HepG2 (cell line): ENCODE measurements at regions not wholly inside any gene's neighbourhood (a gene's known extent, or its start where the extent isn't known, plus 50 kb on each side); places are given as distances from the start of the nearest gene placed in this dataset.
A peak's percentile ranks its signal among the peaks of the same experiment; 100 is the strongest.

Source experiments
- ATAC-seq: fragments of 200-7000 bp; cut with Tn5 transposase; 3 replicates; pipeline ENCODE4 v1.9.1; 2020; ENCODE audit warnings: mild to moderate bottlenecking, moderate library complexity
- BruUV-seq: library from RNA; stranded (reverse); fragments of 400-500 nt; replicated peaks from 2 replicates; lab custom pipeline; 2021; lab: Mats Ljungman, UMichigan
- CTCF ChIA-PET: fragments of 300-600 bp; formaldehyde crosslinking; extraction: SDS; loops from one replicate; lab custom pipeline; 2021; ENCODE audit warnings: low total read pairs, inconsistent platforms, low intra/inter-chr PET ratio; lab: Yijun Ruan, JAX
- POLR2A ChIA-PET: fragments of 350-600 bp; sonication (Branson Sonifier 250); formaldehyde crosslinking; loops from one replicate; lab custom pipeline; 2020; ENCODE audit warnings: antibody characterized with exemption, inconsistent platforms; lab: Yijun Ruan, JAX
- DNase-seq: peaks from one replicate; pipeline ENCODE4 v3.0.0-alpha.2; 2015; ENCODE audit warnings: low spot score
- FAIRE-seq: peaks from 3 replicates; lab custom pipeline; 2011; peaks lifted over from hg19 to GRCh38; lab: Jason Lieb, UNC
- H2AFZ ChIP-seq: one replicate; pipeline ENCODE4 v1.6.1; 2011; ENCODE audit warnings: low read length, inconsistent platforms
- H3K27ac ChIP-seq: fragments of 300-600 bp; 3 replicates; pipeline ENCODE4 v1.8.0; 2011; ENCODE audit warnings: mixed run types, mild to moderate bottlenecking, mixed read lengths, low read length, inconsistent platforms; ENCODE audit not compliant: insufficient read depth; ENCODE audit errors: extremely low read length
- H3K27me3 ChIP-seq, 2 experiments: fragments of 200-600 bp in 1 of 2; 2 replicates in 1 of 2; 3 replicates in 1 of 2; pipeline versions ENCODE4 v1.6.0 to v1.8.0; 2011; ENCODE audit warnings: low read length in 2 of 2, mild to moderate bottlenecking in 2 of 2, moderate library complexity in 2 of 2, inconsistent platforms in 1 of 2; ENCODE audit not compliant: insufficient read depth in 2 of 2, control insufficient read depth in 1 of 2
- H3K36me3 ChIP-seq, 2 experiments: fragments of 200-600 bp in 1 of 2; replicated peaks in 1 of 2; 2 replicates in 1 of 2; 3 replicates in 1 of 2; pipeline versions ENCODE4 v1.5.1 to v1.8.0; 2011; ENCODE audit warnings: low read length in 2 of 2, inconsistent platforms in 1 of 2; ENCODE audit not compliant: insufficient read depth in 2 of 2, control insufficient read depth in 1 of 2
- H3K4me1 ChIP-seq: 2 replicates; pipeline ENCODE4 v1.5.1; 2012; ENCODE audit warnings: low read length, inconsistent platforms; ENCODE audit not compliant: insufficient read depth
- H3K4me2 ChIP-seq: 2 replicates; pipeline ENCODE4 v1.6.0; 2011; ENCODE audit warnings: low read depth, low read length, inconsistent platforms
- H3K4me3 ChIP-seq, 3 experiments: fragments of 200-600 bp in 1 of 3; sonication (generic), shearing (Covaris generic) in 1 of 3; replicated peaks in 1 of 3; 2 replicates each; pipeline ENCODE4 v1.5.1; 2011 to 2016; ENCODE audit warnings: low read length in 3 of 3, inconsistent platforms in 2 of 3, low read depth in 2 of 3, mild to moderate bottlenecking in 2 of 3, control low read depth in 1 of 3, mixed read lengths in 1 of 3; ENCODE audit not compliant: insufficient read depth in 1 of 3
- H3K79me2 ChIP-seq: one replicate; pipeline ENCODE4 v1.6.1; 2011; ENCODE audit warnings: low read length, inconsistent platforms; ENCODE audit not compliant: insufficient read depth
- H3K9ac ChIP-seq: 2 replicates; pipeline ENCODE4 v1.6.0; 2011; ENCODE audit warnings: mild to moderate bottlenecking, low read depth, low read length, inconsistent platforms; ENCODE audit not compliant: insufficient read depth
- H3K9me3 ChIP-seq: 2 replicates; pipeline ENCODE4 v1.5.1; 2012; ENCODE audit warnings: mild to moderate bottlenecking, low read length
- H4K20me1 ChIP-seq: 2 replicates; pipeline ENCODE4 v1.6.0; 2011; ENCODE audit warnings: inconsistent platforms, mild to moderate bottlenecking, low read length, moderate library complexity; ENCODE audit not compliant: insufficient read depth
- GFI1 ChIP-seq: sonication (generic); formaldehyde crosslinking; IDR thresholded peaks from 2 replicates; pipeline ENCODE4 v1.5.0; 2020; ENCODE audit warnings: missing genetic modification reagents, mild to moderate bottlenecking, borderline replicate concordance
- HDAC1 ChIP-seq: sonication (generic); formaldehyde crosslinking; IDR thresholded peaks from 2 replicates; pipeline ENCODE4 v1.5.1; 2020; ENCODE audit warnings: mild to moderate bottlenecking, missing genetic modification reagents
- MAFF ChIP-seq: IDR thresholded peaks from 2 replicates; pipeline ENCODE4 v1.6.1; 2011; ENCODE audit warnings: low read depth, low read length, improper control_type of control experiment
- MAFK ChIP-seq, 2 experiments: IDR thresholded peaks in 1 of 2; conservative IDR thresholded peaks in 1 of 2; 2 replicates each; pipeline ENCODE4 v1.6.1; 2011; ENCODE audit warnings: improper control_type of control experiment in 2 of 2, low read length in 2 of 2
- MTF1 ChIP-seq: sonication (generic); formaldehyde crosslinking; IDR thresholded peaks from 2 replicates; pipeline ENCODE4 v1.5.0; 2020; ENCODE audit warnings: missing genetic modification reagents
- NFE2L1 ChIP-seq: sonication (generic); formaldehyde crosslinking; IDR thresholded peaks from 2 replicates; pipeline ENCODE4 v1.4.0; 2020; ENCODE audit warnings: missing genetic modification reagents, mild to moderate bottlenecking, borderline replicate concordance
- NFRKB ChIP-seq: fragments of 450-650 bp; IDR thresholded peaks from 2 replicates; pipeline ENCODE4 v1.6.1; 2017
- ZMYM3 ChIP-seq: sonication (generic); formaldehyde crosslinking; IDR thresholded peaks from 2 replicates; pipeline ENCODE4 v1.5.1; 2020; ENCODE audit warnings: mild to moderate bottlenecking, missing genetic modification reagents
- ZNF33A ChIP-seq: sonication (generic); formaldehyde crosslinking; IDR thresholded peaks from 2 replicates; pipeline ENCODE4 v1.5.1; 2020; ENCODE audit warnings: missing genetic modification reagents, mild to moderate bottlenecking, moderate library complexity, borderline replicate concordance
- ZNF564 ChIP-seq: sonication (generic); formaldehyde crosslinking; IDR thresholded peaks from 2 replicates; pipeline ENCODE4 v1.8.1; 2023; ENCODE audit warnings: mild to moderate bottlenecking, missing genetic modification reagents
- ZNF569 ChIP-seq: sonication (generic); formaldehyde crosslinking; IDR thresholded peaks from 2 replicates; pipeline ENCODE4 v1.5.0; 2020; ENCODE audit warnings: mild to moderate bottlenecking, missing genetic modification reagents, moderate library complexity, borderline replicate concordance
- ZNF75D ChIP-seq: sonication (generic); formaldehyde crosslinking; IDR thresholded peaks from 2 replicates; pipeline ENCODE4 v1.8.1; 2023; ENCODE audit warnings: missing genetic modification reagents, mild to moderate bottlenecking, borderline replicate concordance
- WGBS: methylation state at CpG from one replicate; pipeline ENCODE4 v1.1.6; 2017; ENCODE audit warnings: low lambda C conversion rate; 5-methylcytosine and 5-hydroxymethylcytosine counted together
- in situ Hi-C: cut with HindIII; loops from 2 replicates; pipeline ENCODE4 v1.10.0; 2017; ENCODE audit warnings: low pct_unique_long_range_greater_than_20kb; ENCODE audit not compliant: extremely low pct_ligation_motif_present
- intact Hi-C: fragments of 100-400 bp; cut with micrococcal nuclease; formaldehyde crosslinking; loops from one replicate; pipeline ENCODE4 v1.10.0; 2022; ENCODE audit not compliant: unreplicated experiment
- TF ChIP-seq, protein P1 (sequence below): sonication (generic); formaldehyde crosslinking; IDR thresholded peaks from 2 replicates; pipeline ENCODE4 v1.9.0; 2021; ENCODE audit warnings: missing genetic modification reagents, mild to moderate bottlenecking, borderline replicate concordance
- TF ChIP-seq, protein P2 (sequence below): sonication (generic); formaldehyde crosslinking; IDR thresholded peaks from 2 replicates; pipeline ENCODE4 v1.5.1; 2020; ENCODE audit warnings: missing genetic modification reagents, mild to moderate bottlenecking, borderline replicate concordance
- TF ChIP-seq, protein P3 (sequence below): IDR thresholded peaks from 2 replicates; pipeline ENCODE4 v1.6.1; 2018; ENCODE audit warnings: missing genetic modification reagents

DNA sequence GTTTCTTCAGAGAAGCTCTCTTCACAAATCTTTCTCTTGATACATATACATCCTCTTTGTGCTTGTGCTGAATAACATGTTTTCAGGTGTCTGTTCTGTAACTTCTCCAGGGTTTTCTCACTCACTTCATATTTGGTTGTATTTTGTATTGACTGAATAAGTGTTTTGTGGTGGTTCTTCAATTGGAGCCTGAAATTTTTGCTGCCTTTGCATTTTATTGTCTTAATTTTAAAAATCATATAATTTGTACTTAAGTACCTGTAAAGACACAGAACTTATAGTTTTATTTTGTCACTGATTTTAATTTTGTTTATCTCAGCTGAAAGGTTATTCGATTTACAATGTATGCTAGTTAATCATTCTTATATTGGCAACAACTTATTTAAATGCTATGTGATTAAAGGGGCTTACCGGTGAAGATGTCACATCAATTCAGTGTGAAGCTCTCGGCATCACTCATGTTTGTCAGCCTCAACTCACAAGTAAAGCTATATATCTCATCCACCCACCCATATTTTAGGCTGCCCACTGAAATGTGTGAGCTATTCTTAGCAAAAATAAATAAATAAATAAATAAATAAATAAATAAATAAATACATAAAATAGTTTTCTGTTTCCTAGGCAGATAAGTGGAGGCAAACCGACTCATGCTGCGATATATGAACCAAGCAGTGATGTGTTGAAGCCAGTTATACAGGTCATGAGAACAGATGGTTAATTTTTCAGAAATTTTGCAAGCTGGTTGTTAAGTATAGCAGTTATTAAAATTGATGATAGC, 76.4 kb upstream of the FSTL5 start:
- Histone ChIP-seq H3K27ac (no peak overlapping the region), H3K27me3 (no peaks in the 10 kb centered on the region), H3K9me3 (no peaks in the 10 kb centered on the region), H3K4me1 (0 out of 2 replicates have a peak, but pooled peaks cover 6% of the 10 kb centered on the region), H4K20me1 (no peaks in the 10 kb centered on the region), H3K4me2 (no peak overlapping the region), H3K79me2 (no peaks in the 10 kb centered on the region), H3K36me3 (no peaks in the 10 kb centered on the region), H3K9ac (no peak overlapping the region), H2AFZ (no peak overlapping the region)
- DNase-seq (no peak), FAIRE-seq (no peak), ATAC-seq (no peak)
- in situ Hi-C loops (no loop called here), intact Hi-C loops (no loop called here)
- 57% methylated on average over 5 of the region's 5 CpGs for WGBS
- BruUV-seq = no TSS peak
- POLR2A ChIA-PET = no interaction called here
- TF ChIP-seq ZMYM3 (CRISPR knock-in tag) (no peak), HDAC1 (CRISPR knock-in tag) (no peak), MAFF (peak; percentile 59; the same call in 1 of the 2 replicates), MAFK (conservative IDR thresholded peaks at IDR 0.05 in 1 of 2, IDR thresholded peaks at IDR 0.05 in 1 of 2; ENCODE audit: low read length in 2 of 2) (peak; percentile 54 to 73; a peak in 3 of 4 replicates)
- TF ChIP-seq, protein P1, sequence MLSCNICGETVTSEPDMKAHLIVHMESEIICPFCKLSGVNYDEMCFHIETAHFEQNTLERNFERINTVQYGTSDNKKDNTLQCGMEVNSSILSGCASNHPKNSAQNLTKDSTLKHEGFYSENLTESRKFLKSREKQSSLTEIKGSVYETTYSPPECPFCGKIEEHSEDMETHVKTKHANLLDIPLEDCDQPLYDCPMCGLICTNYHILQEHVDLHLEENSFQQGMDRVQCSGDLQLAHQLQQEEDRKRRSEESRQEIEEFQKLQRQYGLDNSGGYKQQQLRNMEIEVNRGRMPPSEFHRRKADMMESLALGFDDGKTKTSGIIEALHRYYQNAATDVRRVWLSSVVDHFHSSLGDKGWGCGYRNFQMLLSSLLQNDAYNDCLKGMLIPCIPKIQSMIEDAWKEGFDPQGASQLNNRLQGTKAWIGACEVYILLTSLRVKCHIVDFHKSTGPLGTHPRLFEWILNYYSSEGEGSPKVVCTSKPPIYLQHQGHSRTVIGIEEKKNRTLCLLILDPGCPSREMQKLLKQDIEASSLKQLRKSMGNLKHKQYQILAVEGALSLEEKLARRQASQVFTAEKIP = no peak
- TF ChIP-seq, all 625 proteins: peak for 2
- CTCF ChIA-PET = no interaction called here
- H3K4me3 ChIP-seq = no peak overlapping the region

DNA sequence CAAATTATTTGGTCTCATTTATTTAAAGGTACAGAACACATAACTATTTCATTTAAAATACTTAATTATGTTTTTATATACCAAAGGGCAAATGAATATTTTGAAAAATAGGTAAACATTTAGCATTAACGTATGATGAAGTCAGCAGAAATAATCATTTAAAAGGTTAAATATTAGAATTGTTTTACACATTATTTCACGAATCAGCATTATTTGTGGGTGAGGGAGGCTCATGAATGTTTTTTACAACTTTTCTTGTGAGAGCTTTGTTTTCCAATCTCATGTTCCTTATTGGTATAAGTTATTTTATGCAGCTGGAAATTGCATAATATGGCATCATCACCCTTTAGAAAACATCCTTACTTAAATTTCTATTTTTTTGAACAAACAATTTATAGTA, 73.9 kb upstream of the FSTL5 start:
- in situ Hi-C loops = no loop called here
- BruUV-seq = no TSS peak
- TF ChIP-seq ZNF569 (CRISPR knock-in tag) (no peak), MTF1 (no peak), ZNF564 (no peak), MAFK (conservative IDR thresholded peaks at IDR 0.05 in 1 of 2, IDR thresholded peaks at IDR 0.05 in 1 of 2; ENCODE audit: low read length in 2 of 2) (peak; percentile 53 to 85), GFI1 (no peak), ZNF75D (CRISPR knock-in tag) (no peak), NFE2L1 (CRISPR knock-in tag) (no peak), NFRKB (no peak), MAFF (peak; percentile 76), ZNF33A (CRISPR knock-in tag) (no peak)
- TF ChIP-seq, protein P2, sequence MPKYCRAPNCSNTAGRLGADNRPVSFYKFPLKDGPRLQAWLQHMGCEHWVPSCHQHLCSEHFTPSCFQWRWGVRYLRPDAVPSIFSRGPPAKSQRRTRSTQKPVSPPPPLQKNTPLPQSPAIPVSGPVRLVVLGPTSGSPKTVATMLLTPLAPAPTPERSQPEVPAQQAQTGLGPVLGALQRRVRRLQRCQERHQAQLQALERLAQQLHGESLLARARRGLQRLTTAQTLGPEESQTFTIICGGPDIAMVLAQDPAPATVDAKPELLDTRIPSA (CRISPR knock-in tag) = no peak
- TF ChIP-seq, protein P3, sequence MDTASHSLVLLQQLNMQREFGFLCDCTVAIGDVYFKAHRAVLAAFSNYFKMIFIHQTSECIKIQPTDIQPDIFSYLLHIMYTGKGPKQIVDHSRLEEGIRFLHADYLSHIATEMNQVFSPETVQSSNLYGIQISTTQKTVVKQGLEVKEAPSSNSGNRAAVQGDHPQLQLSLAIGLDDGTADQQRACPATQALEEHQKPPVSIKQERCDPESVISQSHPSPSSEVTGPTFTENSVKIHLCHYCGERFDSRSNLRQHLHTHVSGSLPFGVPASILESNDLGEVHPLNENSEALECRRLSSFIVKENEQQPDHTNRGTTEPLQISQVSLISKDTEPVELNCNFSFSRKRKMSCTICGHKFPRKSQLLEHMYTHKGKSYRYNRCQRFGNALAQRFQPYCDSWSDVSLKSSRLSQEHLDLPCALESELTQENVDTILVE (CRISPR knock-in tag) = no peak

More for the DNA sequence above, 73.9 kb upstream of the FSTL5 start:
- POLR2A ChIA-PET = no interaction called here
- Histone ChIP-seq H3K4me3 (no peak overlapping the region), H4K20me1 (no peaks in the 10 kb centered on the region), H3K27me3 (no peaks in the 10 kb centered on the region), H3K4me2 (no peak overlapping the region), H3K9me3 (no peaks in the 10 kb centered on the region), H3K4me1 (0 out of 2 replicates have a peak, but pooled peaks cover 6% of the 10 kb centered on the region), H3K27ac (no peak overlapping the region), H3K9ac (no peak overlapping the region), H3K79me2 (no peaks in the 10 kb centered on the region), H3K36me3 (no peaks in the 10 kb centered on the region), H2AFZ (no peak overlapping the region)
- no peak for DNase-seq
- FAIRE-seq = no peak
- no peak for ATAC-seq
- intact Hi-C loops = no loop called here
- WGBS = 17% methylated on average over 2 of the region's 2 CpGs
- CTCF ChIA-PET = no interaction called here
